HG03097 (cell line): ENCODE measurements at regions not wholly inside any gene's neighbourhood (a gene's known extent, or its start where the extent isn't known, plus 50 kb on each side); places are given as distances from the start of the nearest gene placed in this dataset.

Experiments used
- ATAC-seq: cut with Tn5 transposase; IDR thresholded peaks from one replicate; pipeline ENCODE4 v1.9.1; 2021; ENCODE audit not compliant: unreplicated experiment, low FRiP score

DNA sequence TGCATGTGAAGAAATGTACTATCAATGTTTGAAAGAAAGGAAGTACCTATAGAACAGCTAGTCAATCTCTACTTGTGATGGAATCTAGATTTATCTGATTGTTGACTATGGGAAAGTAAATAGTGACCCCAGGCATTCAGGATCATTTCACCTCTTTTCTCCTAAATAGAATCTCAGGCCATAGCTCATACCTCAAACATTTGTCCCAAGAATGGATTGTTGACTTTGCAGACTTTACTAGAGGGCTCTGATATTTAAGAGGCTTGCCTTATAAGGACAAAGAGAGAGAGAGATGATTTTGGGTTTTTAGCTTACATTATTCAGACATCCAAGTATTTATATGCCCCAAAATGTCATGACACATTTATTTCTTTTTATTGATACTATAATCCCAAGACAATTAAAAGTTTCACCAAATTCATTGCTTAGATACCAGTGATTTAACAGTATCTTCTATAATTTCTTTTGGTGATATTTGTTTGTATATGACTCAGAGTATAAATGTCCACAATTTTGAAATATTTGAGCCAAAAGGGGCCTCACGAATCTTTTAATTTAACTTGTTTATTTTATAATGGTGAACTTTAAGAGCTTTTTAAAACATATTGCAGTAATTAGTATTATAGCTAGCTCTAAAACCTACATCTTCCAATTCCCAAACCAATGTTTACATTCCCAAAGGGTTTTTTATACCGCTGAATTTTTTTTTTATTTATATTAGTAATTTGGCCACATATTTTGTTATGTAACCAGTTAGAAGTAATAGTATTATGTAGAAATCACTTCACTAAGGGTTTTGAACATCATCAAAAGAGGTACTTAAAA is 614.1 kb downstream of the PCDH7 start:
- ATAC-seq = no peak

- no peak for ATAC-seq
Observed at GRCh38 chr4:31338000-31338399, 617.8 kb downstream of the PCDH7 start.

- ATAC-seq = no peak
Observed at GRCh38 chr4:31341601-31342359, 621.6 kb downstream of the PCDH7 start.

GRCh38 chr4:31343061-31343460 is 622.9 kb downstream of the PCDH7 start:
- ATAC-seq = no peak

GRCh38 chr4:31349907-31350306 is 629.7 kb downstream of the PCDH7 start:
- no peak for ATAC-seq

DNA sequence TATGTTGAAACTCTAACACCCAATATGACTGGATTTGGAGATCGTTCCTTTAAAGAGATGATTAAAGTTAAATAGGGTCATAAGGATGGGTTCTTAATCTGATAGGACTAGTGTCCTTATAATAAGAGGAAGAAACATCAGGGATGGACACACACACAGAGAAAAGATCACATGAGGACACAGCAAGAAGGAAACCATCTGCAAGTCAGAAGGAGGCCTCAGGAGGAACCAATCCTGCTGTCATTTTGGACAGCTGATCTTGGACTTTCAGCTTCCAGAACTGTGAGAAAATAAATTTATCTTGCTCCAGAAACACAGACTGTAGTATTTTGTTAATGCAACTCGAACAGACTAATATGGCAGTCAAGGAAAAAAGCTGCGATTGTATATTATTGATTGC is 631.5 kb downstream of the PCDH7 start:
- ATAC-seq = no peak

DNA sequence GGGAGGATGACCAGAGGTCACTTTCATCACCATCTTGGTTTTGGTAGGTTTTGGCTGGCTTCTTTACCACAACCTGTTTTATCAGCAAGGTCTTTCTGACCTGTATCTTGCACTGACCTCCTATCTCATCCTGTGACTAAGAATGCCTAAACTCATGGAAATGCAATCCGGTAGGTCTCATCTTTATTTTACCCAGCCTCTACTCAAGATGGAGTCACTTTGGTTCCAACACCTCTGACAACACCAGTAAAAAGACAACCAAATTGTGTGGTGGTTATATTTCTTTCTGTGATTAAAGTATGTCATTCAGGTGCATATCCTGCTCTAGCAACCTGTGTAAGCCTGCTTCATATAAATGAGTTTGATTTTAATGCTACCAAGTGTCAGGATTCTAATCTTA is 636.7 kb downstream of the PCDH7 start:
- no peak for ATAC-seq

DNA sequence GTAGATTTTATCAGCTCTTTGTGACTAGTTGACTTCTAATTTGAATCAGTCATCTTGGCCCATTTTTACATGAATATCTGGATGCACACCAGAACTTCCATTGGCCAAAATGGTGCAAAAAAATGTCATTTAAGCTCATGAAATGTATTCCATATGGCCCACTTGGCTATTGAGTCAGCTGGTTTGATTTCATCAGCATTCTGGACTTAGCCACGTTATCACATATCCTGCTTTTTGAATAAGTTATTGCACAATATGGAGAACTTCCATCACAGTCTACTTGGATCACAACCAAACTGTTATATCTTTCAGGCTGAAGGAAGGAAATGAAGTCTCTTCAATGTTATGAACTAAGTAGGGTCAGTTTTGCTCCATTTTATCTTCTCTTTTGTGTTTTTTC is 640.6 kb downstream of the PCDH7 start:
- no peak for ATAC-seq

DNA sequence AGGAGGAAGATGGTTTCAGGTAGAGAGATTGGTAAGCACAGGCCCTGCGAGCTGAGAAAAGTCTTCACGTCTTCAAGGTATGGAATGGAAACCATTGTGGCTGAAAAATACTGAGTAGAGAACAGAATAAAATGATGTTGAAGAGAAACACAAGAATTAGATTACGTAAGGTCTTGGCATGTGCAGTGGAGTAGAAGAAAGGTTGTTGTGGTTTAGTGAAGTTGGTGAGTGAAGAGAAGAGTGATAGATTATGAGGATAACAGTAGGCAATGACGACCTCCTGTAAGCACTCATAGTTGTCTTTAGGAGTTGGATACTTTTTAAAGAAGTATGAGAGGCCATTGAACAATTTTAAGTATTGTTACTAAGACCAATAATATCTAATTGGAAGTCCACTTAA is 642.6 kb downstream of the PCDH7 start:
- ATAC-seq = no peak

- ATAC-seq = no peak
Observed at GRCh38 chr4:31365006-31365690, 645.0 kb downstream of the PCDH7 start.

DNA sequence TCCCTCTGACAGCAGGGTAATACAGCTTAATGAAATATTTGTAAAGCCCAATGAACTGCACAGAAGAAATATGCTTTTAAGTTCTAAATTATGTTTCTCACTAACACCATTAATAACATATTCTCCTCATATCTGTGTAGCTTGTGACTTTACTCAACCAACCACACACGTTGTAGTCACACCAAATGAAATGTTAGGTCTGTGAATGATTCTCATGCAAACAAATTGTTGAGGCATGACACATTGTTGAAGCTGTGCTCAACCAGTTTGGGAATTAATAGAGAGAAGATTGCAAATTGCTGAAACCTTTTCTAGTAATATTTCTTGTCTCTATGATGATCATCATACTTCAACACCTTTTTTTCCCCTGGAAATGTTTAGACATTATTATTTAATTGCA is 645.9 kb downstream of the PCDH7 start:
- ATAC-seq = no peak

DNA sequence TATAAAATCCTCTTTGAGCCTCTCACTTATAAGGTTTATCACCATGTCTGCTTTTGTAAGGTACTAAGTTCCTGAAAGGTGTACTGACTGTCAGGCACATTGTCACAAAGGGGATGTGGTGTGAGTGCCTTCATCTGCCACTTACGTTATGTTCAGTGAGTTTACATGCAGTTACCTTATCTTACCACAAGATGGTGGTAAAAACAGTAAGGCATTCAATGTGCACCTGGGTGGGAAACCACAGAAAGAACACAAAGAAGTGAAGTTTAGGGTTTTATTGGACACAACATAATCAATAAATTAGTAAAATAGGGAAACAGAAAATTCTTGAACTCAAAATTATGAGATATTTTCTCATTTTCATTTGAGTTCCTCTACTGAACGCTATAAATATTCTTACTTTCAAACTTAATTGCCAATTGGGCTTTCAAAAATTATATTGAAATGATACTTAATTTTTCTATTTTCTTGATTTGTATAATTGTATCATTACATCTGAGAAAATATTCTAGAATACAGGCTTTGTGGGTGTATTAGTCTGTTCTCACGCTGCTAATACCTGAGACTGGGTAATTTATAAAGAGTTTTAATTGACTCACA is 650.8 kb downstream of the PCDH7 start:
- ATAC-seq = peak; percentile 89

DNA sequence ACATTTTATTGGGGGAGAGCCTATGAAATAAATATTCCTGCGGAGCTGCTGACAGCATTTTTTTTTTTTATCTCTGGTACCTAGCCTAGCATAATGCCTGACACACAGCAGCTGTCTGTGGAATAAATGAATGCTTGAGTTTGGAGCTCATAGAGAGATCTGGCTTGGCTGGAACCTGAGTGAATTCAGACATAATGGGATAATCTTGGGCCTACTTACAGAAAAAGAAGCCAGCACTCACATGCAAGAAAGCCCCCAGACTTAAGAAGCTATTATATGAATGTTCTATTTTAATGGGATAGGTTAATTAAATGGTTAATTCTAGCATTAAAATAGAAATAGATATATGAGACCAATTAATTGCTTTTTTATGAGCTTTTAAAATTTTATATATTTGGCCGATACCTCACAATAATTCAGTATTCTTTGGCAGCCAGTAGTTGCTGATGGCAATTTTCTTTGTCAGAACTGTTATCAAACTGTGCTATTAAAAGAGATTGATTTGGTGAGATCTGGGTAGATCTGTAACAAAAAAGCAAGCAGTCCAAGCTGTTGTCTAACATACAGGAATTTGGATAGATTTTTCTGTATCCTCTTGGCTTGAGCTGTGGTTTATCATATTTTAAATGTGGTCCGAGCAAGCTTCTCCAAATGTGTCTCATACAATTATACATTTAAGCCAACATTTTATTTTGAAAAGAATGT is 654.2 kb downstream of the PCDH7 start:
- no peak for ATAC-seq

GRCh38 chr4:31375936-31376335 is 655.8 kb downstream of the PCDH7 start:
- ATAC-seq = no peak

GRCh38 chr4:31379364-31379763 is 659.2 kb downstream of the PCDH7 start:
- no peak for ATAC-seq

- no peak for ATAC-seq
Observed at GRCh38 chr4:31383767-31384166, 663.6 kb downstream of the PCDH7 start.

DNA sequence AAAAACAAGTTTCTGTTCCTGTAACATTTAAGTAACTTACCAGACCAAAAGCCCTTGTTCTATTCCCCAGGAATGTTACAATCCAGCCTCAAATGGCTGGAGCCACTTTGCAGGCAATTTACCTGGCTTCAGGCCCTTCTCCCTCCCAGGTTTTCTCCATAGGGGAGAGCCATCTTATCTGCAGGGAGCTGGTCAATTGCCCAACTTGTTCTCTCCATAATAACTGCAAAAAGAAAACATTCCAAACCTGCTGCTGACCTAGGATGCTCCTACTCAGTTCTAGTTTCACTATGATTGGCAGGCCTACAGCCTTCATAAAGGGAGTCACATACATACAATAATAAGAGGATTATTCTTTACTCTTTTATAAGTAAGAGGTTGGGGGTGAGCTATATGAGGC is 670.7 kb downstream of the PCDH7 start:
- ATAC-seq = no peak

- no peak for ATAC-seq
Observed at GRCh38 chr4:31391976-31392375, 671.8 kb downstream of the PCDH7 start.

- no peak for ATAC-seq
Observed at GRCh38 chr4:31392923-31393322, 672.8 kb downstream of the PCDH7 start.

DNA sequence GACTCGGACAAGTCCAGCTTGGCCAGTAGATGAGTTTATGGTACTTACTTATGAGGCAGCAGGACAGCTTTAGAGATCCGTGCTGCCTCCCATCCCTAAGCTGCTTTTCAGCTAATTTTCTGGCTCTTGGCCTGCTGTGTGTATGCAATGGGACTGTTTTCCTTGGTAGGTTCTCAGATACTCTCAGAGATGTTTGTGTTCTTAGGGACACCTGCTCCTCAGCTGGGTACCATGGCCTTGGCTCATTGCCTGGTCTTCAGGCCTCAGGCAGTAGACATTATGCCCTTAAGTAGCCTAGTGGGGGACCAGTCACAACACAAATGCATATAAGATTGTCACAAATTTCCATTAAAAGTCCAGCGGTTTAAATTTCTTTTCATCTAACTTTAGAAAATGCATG is 688.0 kb downstream of the PCDH7 start:
- ATAC-seq = no peak
